ENCODE measurements at regions not wholly inside any gene's neighbourhood (a gene's known extent, or its start where the extent isn't known, plus 50 kb on each side); places are given as distances from the start of the nearest gene placed in this dataset.

DNA sequence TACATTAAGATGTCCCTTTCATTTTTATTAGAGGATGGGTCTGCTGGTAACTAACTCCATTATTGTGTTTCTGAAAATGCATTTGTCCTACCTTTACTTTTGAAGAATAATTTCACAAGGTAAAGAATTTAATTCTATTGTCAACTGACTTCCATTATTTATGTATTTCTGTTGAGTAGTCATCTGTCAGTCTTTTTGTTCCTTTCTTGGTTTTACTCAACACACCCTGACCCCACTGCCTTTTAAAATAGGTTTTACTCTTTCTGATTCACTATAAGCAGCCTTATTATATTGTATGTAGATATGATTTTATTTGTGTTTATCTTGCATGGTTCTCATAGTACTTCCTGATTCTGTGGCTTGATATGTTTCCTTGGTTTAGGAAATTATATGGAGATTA is 237.5 kb downstream of the TGFB2 start:
- DNase-seq (ENCODE audit: low read depth) = no peak

GRCh38 chr1:218584418-218585155 is 239.5 kb downstream of the TGFB2 start:
- no peak for DNase-seq (ENCODE audit: low read depth)

GRCh38 chr1:218585511-218586184 is 240.5 kb downstream of the TGFB2 start:
- no peak for DNase-seq (ENCODE audit: low read depth)

DNA sequence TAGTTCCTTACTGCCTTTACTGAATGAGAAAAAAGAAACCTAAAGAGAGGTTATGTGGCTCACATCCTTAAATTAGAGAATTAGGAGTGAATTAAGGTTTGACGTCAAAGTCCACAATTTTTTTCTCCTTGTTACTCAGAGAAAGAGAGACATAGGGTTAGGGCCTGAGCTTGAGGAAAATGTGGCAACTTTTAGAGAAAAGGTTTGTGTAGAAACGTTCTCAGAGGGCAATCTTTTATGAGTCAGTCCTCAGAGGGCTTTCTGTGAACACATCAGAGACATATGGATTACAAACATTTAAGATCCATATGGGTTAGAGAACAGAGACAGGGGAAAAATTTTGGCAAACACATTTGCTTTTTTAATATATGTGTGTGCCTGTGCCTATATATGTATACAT is 242.8 kb downstream of the TGFB2 start:
- DNase-seq (ENCODE audit: low read depth) = no peak

- DNase-seq (ENCODE audit: low read depth) = no peak
Measured at GRCh38 chr1:218588540-218589172, 243.5 kb downstream of the TGFB2 start.

DNA sequence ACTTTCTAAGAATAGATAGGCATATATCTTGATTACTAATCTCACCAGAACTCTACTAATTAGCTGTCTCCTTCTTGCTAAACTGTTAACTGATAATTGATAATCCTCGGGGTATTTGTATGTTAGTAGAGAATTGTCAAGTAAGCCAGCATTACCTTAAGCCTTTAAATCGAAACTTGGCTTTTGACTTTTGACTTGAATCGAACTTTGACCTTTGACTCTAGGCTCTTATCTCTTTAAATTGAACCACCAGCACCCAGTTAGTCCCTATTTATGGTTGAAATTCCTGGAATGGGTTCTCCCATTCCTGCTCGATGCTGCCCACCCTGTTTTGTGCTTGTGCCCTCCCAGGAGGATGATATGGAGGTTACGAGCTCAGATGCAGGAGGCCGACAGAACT is 244.4 kb downstream of the TGFB2 start:
- no peak for DNase-seq (ENCODE audit: low read depth)

DNA sequence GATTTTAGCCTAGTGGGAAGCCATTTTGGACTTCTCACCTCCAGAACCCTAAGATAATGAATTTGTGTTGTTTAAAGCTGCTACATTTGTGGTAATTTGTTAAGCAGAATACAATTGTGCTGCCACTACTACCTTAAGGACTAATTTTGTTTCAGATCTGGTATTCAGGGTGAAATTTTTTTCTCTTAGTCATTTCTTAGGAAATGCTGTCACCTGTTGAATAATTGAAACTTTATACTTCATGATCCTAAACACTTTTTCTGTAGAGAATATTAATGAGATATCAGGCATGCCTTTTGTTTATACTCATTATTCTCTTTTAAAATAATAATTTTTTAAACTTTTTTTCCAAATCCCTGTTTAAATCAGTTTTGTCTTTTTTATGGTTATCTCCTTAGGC is 246.8 kb downstream of the TGFB2 start:
- no peak for DNase-seq (ENCODE audit: low read depth)

GRCh38 chr1:218592688-218593087 is 247.6 kb downstream of the TGFB2 start:
- DNase-seq (ENCODE audit: low read depth) = no peak

DNA sequence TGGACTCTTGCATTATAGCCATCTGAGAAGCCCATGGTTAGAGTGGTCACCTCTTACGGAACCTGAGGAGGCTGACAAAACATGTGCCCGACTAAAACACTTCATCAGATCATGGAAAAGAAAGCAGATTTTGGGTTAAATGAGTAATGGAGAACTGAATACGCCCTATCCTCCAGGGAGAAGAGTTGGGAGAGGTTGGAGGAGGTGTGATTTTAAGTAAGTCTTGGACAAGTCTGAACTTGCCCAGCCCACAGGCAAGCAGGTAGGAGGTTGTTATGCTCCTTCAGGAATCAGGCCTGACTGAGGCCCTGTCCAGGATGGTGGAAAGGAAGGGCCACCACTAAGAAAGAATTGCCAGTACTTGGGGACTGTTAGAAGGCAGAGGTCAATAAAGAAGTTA is 255.8 kb downstream of the TGFB2 start:
- no peak for DNase-seq (ENCODE audit: low read depth)

DNA sequence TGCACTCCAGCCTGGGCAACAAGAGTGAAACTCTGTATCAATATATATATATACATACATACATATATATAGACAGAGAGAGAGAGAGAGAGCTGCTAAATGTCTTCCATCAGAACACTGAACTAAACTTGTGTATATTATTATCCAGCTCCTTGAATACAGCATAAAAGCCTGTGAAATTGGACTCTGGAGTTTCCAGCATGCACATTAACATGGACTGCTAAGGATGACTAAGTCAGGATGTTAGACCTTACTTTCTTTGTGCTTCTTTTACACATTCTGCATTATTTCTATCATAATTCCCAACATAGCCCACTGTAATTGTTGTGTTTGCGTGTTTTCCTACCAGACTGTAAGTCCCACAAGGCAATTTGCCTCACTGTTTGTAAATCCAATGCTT is 259.1 kb downstream of the TGFB2 start:
- no peak for DNase-seq (ENCODE audit: low read depth)

GRCh38 chr1:218611916-218612585 is 266.9 kb downstream of the TGFB2 start:
- DNase-seq (ENCODE audit: low read depth) = no peak

DNA sequence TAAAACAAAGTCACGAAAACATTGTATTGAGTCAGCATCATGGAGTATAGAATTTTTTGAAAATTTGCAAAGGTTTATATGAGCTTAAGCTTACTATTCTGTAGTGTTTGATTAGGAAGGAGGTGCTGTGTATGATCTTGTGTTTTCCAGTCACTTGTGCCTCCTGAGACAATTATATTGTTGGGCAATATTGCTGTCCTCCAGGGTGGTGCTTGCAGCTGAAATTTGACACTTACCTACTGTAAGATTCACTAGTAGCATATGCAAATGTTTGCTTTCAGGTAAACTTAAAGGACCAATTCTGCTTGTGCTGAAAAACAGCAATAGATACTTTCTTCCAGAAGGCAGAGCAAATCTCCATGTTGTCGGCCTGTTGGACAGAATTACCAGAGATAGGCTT is 268.0 kb downstream of the TGFB2 start:
- no peak for DNase-seq (ENCODE audit: low read depth)

DNA sequence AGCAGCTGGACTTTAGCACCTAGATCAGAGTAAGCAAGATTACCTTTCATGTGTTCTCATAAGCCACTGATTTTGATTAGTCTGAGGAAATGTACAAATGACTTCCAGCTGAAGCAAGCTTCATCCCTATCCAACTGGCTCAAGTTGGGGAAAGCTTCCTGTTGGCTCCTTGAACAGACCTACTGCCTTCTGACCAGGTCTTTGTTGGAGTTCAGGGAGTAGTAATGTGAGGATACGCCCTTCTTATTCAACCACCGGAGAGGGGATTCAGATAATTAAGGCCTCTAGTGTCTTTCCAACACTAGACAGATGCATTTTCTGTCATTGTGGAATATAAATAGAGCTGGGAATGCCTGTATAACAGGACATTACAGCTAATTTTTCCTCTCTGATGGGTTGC is 268.9 kb downstream of the TGFB2 start:
- DNase-seq (ENCODE audit: low read depth) = no peak

DNA sequence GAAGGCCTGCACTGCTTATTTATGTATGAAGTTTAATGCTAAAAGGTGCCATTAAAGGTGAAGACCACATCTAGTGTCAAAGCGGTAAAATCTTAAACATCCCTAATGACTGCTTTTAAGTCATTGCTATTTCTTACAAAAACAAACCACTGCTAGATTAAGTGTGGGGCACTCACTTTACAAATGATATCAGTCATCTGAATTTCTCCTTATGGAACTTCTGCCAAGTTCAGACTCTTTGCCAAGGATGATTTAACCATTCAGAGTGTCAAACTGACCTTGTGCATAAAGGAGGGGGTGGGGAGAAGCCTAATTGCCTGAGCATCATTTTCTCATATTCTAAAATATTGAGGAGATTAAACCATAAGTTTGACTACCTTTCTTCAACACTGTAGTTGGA is 271.5 kb downstream of the TGFB2 start:
- DNase-seq (ENCODE audit: low read depth) = no peak

DNA sequence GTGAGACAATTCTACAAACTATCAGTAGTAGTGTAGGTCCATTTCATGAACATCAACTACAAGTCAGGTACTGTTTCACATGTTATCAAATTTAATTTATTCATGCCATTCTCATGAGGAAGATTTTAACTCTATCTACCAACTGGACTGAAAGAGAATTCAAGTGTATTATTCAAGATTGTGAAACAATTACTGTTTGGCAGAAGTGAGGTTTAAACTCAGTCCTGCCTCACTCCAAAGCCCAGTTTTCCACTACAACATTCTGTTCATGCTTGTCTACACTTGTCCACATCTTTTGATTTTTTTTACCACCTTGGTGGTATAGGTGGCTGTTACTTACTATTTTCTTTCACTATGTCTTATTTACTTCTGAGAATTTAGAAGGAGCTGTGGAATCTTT is 272.9 kb downstream of the TGFB2 start:
- no peak for DNase-seq (ENCODE audit: low read depth)

DNA sequence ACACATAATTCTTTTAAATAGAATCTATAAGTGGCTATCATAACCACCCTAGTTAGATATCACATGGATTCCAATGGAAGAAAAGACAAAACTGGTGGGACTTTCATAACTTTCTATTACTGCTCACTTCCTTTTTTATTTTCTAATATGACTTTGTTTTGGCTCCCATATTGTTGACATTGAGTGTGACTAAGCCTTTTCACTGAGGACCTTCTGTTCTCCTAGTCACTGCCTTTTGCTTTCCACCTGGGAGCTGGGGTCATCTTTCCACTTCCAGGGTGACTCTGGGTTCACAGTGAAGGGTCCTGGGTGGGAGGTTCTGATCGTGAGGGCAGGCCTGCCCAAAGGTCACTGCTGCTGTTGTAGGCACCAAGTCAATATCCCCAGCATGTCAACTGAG is 275.8 kb downstream of the TGFB2 start:
- no peak for DNase-seq (ENCODE audit: low read depth)

DNA sequence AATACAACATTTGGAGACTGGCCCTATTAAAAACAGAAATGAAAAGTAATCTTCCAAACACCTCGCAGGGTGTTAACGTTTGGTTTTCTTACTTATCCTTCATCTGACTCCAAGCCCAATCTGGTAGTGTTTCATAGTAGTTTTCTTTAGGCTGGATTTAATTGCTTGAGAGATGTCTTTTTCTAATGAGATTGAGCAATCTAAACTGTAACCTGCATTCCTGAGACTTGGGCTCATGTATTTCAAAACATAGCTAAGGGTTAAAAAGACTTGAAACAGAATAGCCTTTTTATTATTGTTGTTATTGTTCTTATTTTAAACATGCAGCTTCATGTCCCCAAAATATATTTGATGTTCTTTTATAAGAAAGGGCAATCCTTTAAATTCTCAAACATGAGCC is 278.9 kb downstream of the TGFB2 start:
- DNase-seq (ENCODE audit: low read depth) = no peak

GRCh38 chr1:218625393-218625792 is 280.3 kb downstream of the TGFB2 start:
- DNase-seq (ENCODE audit: low read depth) = no peak

DNA sequence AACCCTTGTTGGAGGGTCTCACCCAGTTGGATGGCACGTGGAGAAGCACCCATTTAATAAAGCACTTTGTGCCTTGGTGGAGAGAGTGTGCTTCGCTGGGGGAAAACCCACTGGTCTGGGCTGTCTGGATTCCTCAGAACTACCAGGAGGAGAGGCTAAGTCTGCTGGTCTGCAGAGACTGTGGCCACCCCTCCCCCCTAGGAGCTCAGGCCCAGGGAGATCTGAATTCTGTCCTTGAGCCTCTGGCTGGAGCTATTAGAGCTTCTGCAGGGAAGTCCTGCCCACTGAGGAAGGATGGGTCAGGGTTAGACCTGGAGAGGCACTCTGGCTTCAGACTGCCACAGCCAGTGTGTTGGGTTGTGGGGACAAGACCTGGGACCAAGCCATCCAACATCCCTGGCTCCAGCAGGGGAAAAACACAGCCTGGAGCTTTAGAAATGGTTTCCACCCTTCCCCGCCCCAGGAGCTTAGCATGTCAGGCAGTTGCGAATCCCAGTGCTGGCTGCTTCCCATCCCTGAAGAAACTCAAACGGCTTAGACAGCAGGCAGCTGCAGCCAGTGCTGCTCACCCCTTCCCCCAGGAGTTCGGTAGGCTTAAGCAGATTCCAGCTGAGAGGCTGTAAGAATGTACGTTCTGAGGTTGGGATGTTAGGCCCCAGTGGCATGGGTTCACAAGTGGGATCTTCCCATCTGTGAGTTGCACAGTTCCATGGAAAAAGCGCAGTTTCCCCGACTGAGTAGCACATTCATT is 288.3 kb downstream of the TGFB2 start:
- no peak for DNase-seq (ENCODE audit: low read depth)

- no peak for DNase-seq (ENCODE audit: low read depth)
Measured at GRCh38 chr1:218634212-218634611, 289.1 kb downstream of the TGFB2 start.

DNA sequence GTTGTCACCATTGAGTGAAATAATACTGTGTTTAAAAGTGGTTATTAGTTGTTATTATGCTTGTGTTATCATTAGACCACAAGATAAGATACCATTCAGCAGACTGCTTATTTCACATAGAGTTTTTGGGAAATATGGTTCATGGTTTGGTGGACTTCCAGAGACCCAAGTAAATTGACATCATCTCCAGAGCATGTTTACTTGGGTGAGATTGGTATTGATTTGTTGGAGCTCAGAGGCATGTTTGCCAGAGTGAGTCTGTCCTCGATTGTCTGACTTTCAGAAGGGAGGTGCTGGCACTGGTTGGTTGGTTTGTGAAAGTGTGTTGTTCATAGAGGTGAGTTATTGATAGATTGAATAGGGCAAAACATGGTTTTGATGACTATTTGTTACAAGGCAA is 291.4 kb downstream of the TGFB2 start:
- no peak for DNase-seq (ENCODE audit: low read depth)

- DNase-seq (ENCODE audit: low read depth) = no peak
Measured at GRCh38 chr1:218640173-218640572, 295.0 kb downstream of the TGFB2 start.
